K562 (cell line): ENCODE measurements at regions not wholly inside any gene's neighbourhood (a gene's known extent, or its start where the extent isn't known, plus 50 kb on each side); places are given as distances from the start of the nearest gene placed in this dataset.

Experiments
- ATAC-seq: fragments of 200-7000 bp; cut with Tn5 transposase; 3 replicates; pipeline ENCODE4 v1.9.1; 2020; ENCODE audit warnings: moderate library complexity
- BruUV-seq: library from RNA; stranded (reverse); fragments of 400-500 nt; replicated peaks from 2 replicates; lab custom pipeline; 2021; lab: Mats Ljungman, UMichigan
- CTCF ChIA-PET: fragments of 300-600 bp; formaldehyde crosslinking; extraction: SDS; loops from one replicate; lab custom pipeline; 2021; ENCODE audit warnings: low intra/inter-chr PET ratio; lab: Yijun Ruan, JAX
- POLR2A ChIA-PET: fragments of 300-600, 350-650 bp; sonication (Branson Sonifier 250); formaldehyde crosslinking; extraction: SDS; loops from one replicate; lab custom pipeline; 2021; ENCODE audit warnings: antibody characterized with exemption, inconsistent platforms; lab: Yijun Ruan, JAX
- DNase-seq, 4 experiments: peaks; one replicate each; pipeline versions ENCODE4 v3.0.0 to v3.0.0-alpha.2; 2011 to 2018; ENCODE audit warnings: low spot score in 3 of 4, mixed read lengths in 3 of 4; ENCODE audit errors: extremely low read depth in 1 of 4
- FAIRE-seq: peaks from 2 replicates; lab custom pipeline; 2011; peaks lifted over from hg19 to GRCh38; lab: Jason Lieb, UNC
- H2AFZ ChIP-seq: 2 replicates; pipeline ENCODE4 v1.6.0; 2011; ENCODE audit warnings: low read depth, low read length, control low read depth, inconsistent platforms
- H3K27ac ChIP-seq: fragments of 200-600 bp; 3 replicates; pipeline ENCODE4 v1.8.0; 2011; ENCODE audit warnings: low read depth, mild to moderate bottlenecking, control low read depth, inconsistent platforms, low read length, moderate library complexity, mixed read lengths; ENCODE audit errors: extremely low read depth
- H3K27me3 ChIP-seq, 2 experiments: fragments of 300-600 bp in 1 of 2; 2 replicates in 1 of 2; 3 replicates in 1 of 2; pipeline versions ENCODE4 v1.6.0 to v1.8.0; 2011; ENCODE audit warnings: inconsistent platforms in 2 of 2, low read length in 2 of 2, mild to moderate bottlenecking in 1 of 2, mixed read lengths in 1 of 2, moderate library complexity in 1 of 2; ENCODE audit not compliant: control insufficient read depth in 2 of 2, insufficient read depth in 2 of 2
- H3K36me3 ChIP-seq: fragments of 300-600 bp; 3 replicates; pipeline ENCODE4 v1.8.0; 2011; ENCODE audit warnings: mild to moderate bottlenecking, low read length, inconsistent platforms; ENCODE audit not compliant: control insufficient read depth, insufficient read depth
- H3K4me1 ChIP-seq, 2 experiments: fragments of 200-600 bp in 1 of 2; replicated peaks in 1 of 2; 2 replicates in 1 of 2; 3 replicates in 1 of 2; pipeline versions ENCODE4 v1.5.1 to v1.8.0; 2011; ENCODE audit warnings: inconsistent platforms in 2 of 2, low read length in 2 of 2, mild to moderate bottlenecking in 1 of 2, mixed read lengths in 1 of 2, moderate library complexity in 1 of 2; ENCODE audit not compliant: control insufficient read depth in 2 of 2, insufficient read depth in 2 of 2
- H3K4me2 ChIP-seq: 2 replicates; pipeline ENCODE4 v1.6.1; 2011; ENCODE audit warnings: low read length, control low read depth, inconsistent platforms, mixed read lengths; ENCODE audit not compliant: insufficient read depth
- H3K4me3 ChIP-seq: fragments of 200-600 bp; sonication (generic), shearing (Covaris generic); 2 replicates; pipeline ENCODE4 v1.5.1; 2016; ENCODE audit warnings: control low read depth, inconsistent platforms
- H3K79me2 ChIP-seq: fragments of 200-600 bp; 3 replicates; pipeline ENCODE4 v1.8.0; 2011; ENCODE audit warnings: low read length, inconsistent platforms; ENCODE audit not compliant: control insufficient read depth, insufficient read depth
- H3K9ac ChIP-seq, 2 experiments: 2 replicates each; pipeline versions ENCODE4 v1.6.0 to v1.6.1; 2011; ENCODE audit warnings: low read depth in 2 of 2, low read length in 2 of 2, control low read depth in 1 of 2, inconsistent platforms in 1 of 2, mild to moderate bottlenecking in 1 of 2, mixed read lengths in 1 of 2; ENCODE audit not compliant: insufficient read depth in 1 of 2
- H3K9me1 ChIP-seq: one replicate; pipeline ENCODE4 v1.6.0; 2011; ENCODE audit warnings: inconsistent platforms, mild to moderate bottlenecking, low read length, moderate library complexity; ENCODE audit not compliant: control insufficient read depth, insufficient read depth
- H3K9me3 ChIP-seq: replicated peaks from 2 replicates; pipeline ENCODE4 v1.5.1; 2011; ENCODE audit warnings: low read depth, low read length, inconsistent platforms; ENCODE audit not compliant: control insufficient read depth, insufficient read depth
- H4K20me1 ChIP-seq: replicated peaks from 2 replicates; pipeline ENCODE4 v1.6.1; 2011; ENCODE audit warnings: low read length, inconsistent platforms, mixed read lengths; ENCODE audit not compliant: control insufficient read depth, insufficient read depth
- ATF7 ChIP-seq: fragments of 450-650 bp; IDR thresholded peaks from 2 replicates; pipeline ENCODE4 v1.7.1; 2014; ENCODE audit warnings: mild to moderate bottlenecking, moderate library complexity
- BMI1 ChIP-seq: fragments of 150-350 bp; IDR thresholded peaks from 2 replicates; pipeline ENCODE4 v1.6.1; 2014; ENCODE audit warnings: low read length
- BRD9 ChIP-seq: fragments of 450-650 bp; IDR thresholded peaks from 2 replicates; pipeline ENCODE4 v1.6.1; 2018; ENCODE audit warnings: low read depth; ENCODE audit not compliant: partially characterized antibody
- CC2D1A ChIP-seq: fragments of 450-650 bp; IDR thresholded peaks from 2 replicates; pipeline ENCODE4 v1.6.1; 2017; ENCODE audit warnings: mild to moderate bottlenecking
- ERF ChIP-seq: fragments of 450-650 bp; formaldehyde crosslinking; IDR thresholded peaks from 2 replicates; pipeline ENCODE4 v1.4.0; 2020; ENCODE audit warnings: mild to moderate bottlenecking, mixed read lengths
- HBP1 ChIP-seq: fragments of 450-650 bp; formaldehyde crosslinking; IDR thresholded peaks from 2 replicates; pipeline ENCODE4 v1.4.0; 2022; ENCODE audit warnings: missing genetic modification characterization
- HDAC6 ChIP-seq: IDR thresholded peaks from 2 replicates; pipeline ENCODE4 v1.6.1; 2012; ENCODE audit warnings: low read depth, mild to moderate bottlenecking, control low read depth, inconsistent platforms, low read length, moderate library complexity
- HES1 ChIP-seq: fragments of 450-650 bp; IDR thresholded peaks from 2 replicates; pipeline ENCODE4 v1.6.1; 2016; ENCODE audit warnings: low read depth, mild to moderate bottlenecking, moderate library complexity
- MAFK ChIP-seq: IDR thresholded peaks from 2 replicates; pipeline ENCODE4 v1.6.1; 2011; ENCODE audit warnings: low read length, improper control_type of control experiment
- NFE2L1 ChIP-seq: fragments of 450-650 bp; IDR thresholded peaks from 2 replicates; pipeline ENCODE4 v1.6.1; 2016; ENCODE audit warnings: missing genetic modification characterization, low read depth, mild to moderate bottlenecking, missing compliant biosample characterization, moderate library complexity, borderline replicate concordance
- PTTG1 ChIP-seq: fragments of 450-650 bp; IDR thresholded peaks from 2 replicates; pipeline ENCODE4 v1.6.1; 2016; ENCODE audit warnings: low read depth, mild to moderate bottlenecking, missing genetic modification characterization, missing compliant biosample characterization
- REST ChIP-seq, 2 experiments: fragments of 450-650 bp; formaldehyde crosslinking in 1 of 2; IDR thresholded peaks; 2 replicates each; pipeline versions ENCODE4 v1.4.0 to v1.6.1; 2014 to 2020; ENCODE audit warnings: mild to moderate bottlenecking in 2 of 2, borderline replicate concordance in 1 of 2, low read depth in 1 of 2
- ZNF644 ChIP-seq: fragments of 200-800 bp; sonication (Bioruptor generic); IDR thresholded peaks from 2 replicates; pipeline ENCODE4 v1.6.1; 2016; ENCODE audit warnings: low read depth, missing genetic modification characterization, missing compliant biosample characterization
- ZNF785 ChIP-seq: fragments of 250-450 bp; sonication (Bioruptor Pico); IDR thresholded peaks from 2 replicates; pipeline ENCODE4 v1.4.0; 2020; ENCODE audit warnings: mild to moderate bottlenecking
- ZSCAN29 ChIP-seq: fragments of 450-650 bp; IDR thresholded peaks from 2 replicates; pipeline ENCODE4 v1.6.1; 2017
- WGBS: fragments of 100-300 bp; shearing (Covaris generic); methylation state at CpG from one replicate; pipeline ENCODE4 v1.1.6; 2016; ENCODE audit warnings: low coverage, mixed read lengths; ENCODE audit not compliant: insufficient coverage; ENCODE audit errors: missing lambda C conversion rate; 5-methylcytosine and 5-hydroxymethylcytosine counted together
- in situ Hi-C: fragments of 300-500 bp; cut with MboI; formaldehyde crosslinking; loops from 4 replicates; pipeline ENCODE4 v1.15.0; 2018; ENCODE audit warnings: inconsistent platforms, mixed read lengths
- intact Hi-C: fragments of 100-400 bp; cut with micrococcal nuclease; formaldehyde crosslinking; loops from 2 replicates; pipeline ENCODE4 v1.14.2; 2022

- intact Hi-C loops: no loop called here
- no peaks in the 10 kb centered on the region for H4K20me1 ChIP-seq
- H2AFZ ChIP-seq: no peak overlapping the region
- WGBS: 0% methylated on average over 4 of the region's 4 CpGs
- H3K9me3 ChIP-seq: no peaks in the 10 kb centered on the region
- H3K27me3 ChIP-seq: no peaks in the 10 kb centered on the region
- no peaks in the 10 kb centered on the region for H3K79me2 ChIP-seq
- no peak overlapping the region for H3K27ac ChIP-seq
- no peaks in the 10 kb centered on the region for H3K4me1 ChIP-seq
- BruUV-seq: no TSS peak
- H3K36me3 ChIP-seq: no peaks in the 10 kb centered on the region
- FAIRE-seq: no peak
- no peak overlapping the region for H3K4me2 ChIP-seq
- no peaks in the 10 kb centered on the region for H3K9me1 ChIP-seq
- CTCF ChIA-PET: no interaction called here
- POLR2A ChIA-PET: no interaction called here
- in situ Hi-C loops: no loop called here
- no peak overlapping the region for H3K9ac ChIP-seq
- no peak for DNase-seq
- ATAC-seq: no peak
- H3K4me3 ChIP-seq: no peak overlapping the region
- no peak for TF ChIP-seq HDAC6
- no peak for TF ChIP-seq ERF (CRISPR knock-in tag)
- TF ChIP-seq PTTG1 (tag): no peak
- TF ChIP-seq HBP1: no peak
- TF ChIP-seq ZNF644 (tag): no peak
- TF ChIP-seq ZSCAN29: no peak
- no peak for TF ChIP-seq HES1
- TF ChIP-seq ZNF785 (CRISPR knock-in tag): no peak
- TF ChIP-seq CC2D1A: no peak
- TF ChIP-seq ATF7: no peak
- TF ChIP-seq BRD9: no peak
- TF ChIP-seq NFE2L1 (tag): no peak
- TF ChIP-seq BMI1: no peak
- no peak for TF ChIP-seq MAFK
- TF ChIP-seq REST (IDR thresholded peaks at IDR 0.05; ENCODE audit: borderline replicate concordance): no peak
- TF ChIP-seq REST (CRISPR knock-in tag; IDR thresholded peaks at IDR 0.05; ENCODE audit: low read depth): no peak
Measured at GRCh38 chr3:181533811-181534210, 177.9 kb upstream of the SOX2 start.
